ENCODE measurements at regions not wholly inside any gene's neighbourhood (a gene's known extent, or its start where the extent isn't known, plus 50 kb on each side); places are given as distances from the start of the nearest gene placed in this dataset.

GRCh38 chr15:67991706-67992105, 62.4 kb upstream of the PIAS1 start:
- TF ChIP-seq CTCF (IDR thresholded peaks at IDR 0.05; ENCODE audit: insufficient read depth, low read length, poor library complexity, severe bottlenecking), result no peak
- Histone ChIP-seq H3K4me3 (replicated peaks; ENCODE audit: low read depth, low read length) (no peak overlapping the region), H3K36me3 (ENCODE audit: control insufficient read depth, insufficient read depth, low read length) (no peaks in the 10 kb centered on the region), H3K27me3 (replicated peaks; ENCODE audit: control insufficient read depth, insufficient read depth, low read length) (no peaks in the 10 kb centered on the region)
- DNase-seq (ENCODE audit: extremely low read depth, insufficient read length), result no peak

- no peak for DNase-seq (ENCODE audit: extremely low read depth, insufficient read length)
- Histone ChIP-seq H3K4me3 (replicated peaks; ENCODE audit: low read depth, low read length) (no peak overlapping the region), H3K27me3 (replicated peaks; ENCODE audit: control insufficient read depth, insufficient read depth, low read length) (no peaks in the 10 kb centered on the region), H3K36me3 (ENCODE audit: control insufficient read depth, insufficient read depth, low read length) (no peaks in the 10 kb centered on the region)
- TF ChIP-seq CTCF (IDR thresholded peaks at IDR 0.05; ENCODE audit: insufficient read depth, low read length, poor library complexity, severe bottlenecking), result no peak
Observed at GRCh38 chr15:67992411-67992810, 61.7 kb upstream of the PIAS1 start.

GRCh38 chr15:67992834-67993233, 61.3 kb upstream of the PIAS1 start:
- no peaks in the 10 kb centered on the region for H3K36me3 ChIP-seq (ENCODE audit: control insufficient read depth, insufficient read depth, low read length)
- no peaks in the 10 kb centered on the region for H3K27me3 ChIP-seq (replicated peaks; ENCODE audit: control insufficient read depth, insufficient read depth, low read length)
- DNase-seq (ENCODE audit: extremely low read depth, insufficient read length), result no peak
- H3K4me3 ChIP-seq (replicated peaks; ENCODE audit: low read depth, low read length), result no peak overlapping the region
- no peak for TF ChIP-seq CTCF (IDR thresholded peaks at IDR 0.05; ENCODE audit: insufficient read depth, low read length, poor library complexity, severe bottlenecking)

- Histone ChIP-seq H3K27me3 (replicated peaks; ENCODE audit: control insufficient read depth, insufficient read depth, low read length) (no peaks in the 10 kb centered on the region), H3K36me3 (ENCODE audit: control insufficient read depth, insufficient read depth, low read length) (no peaks in the 10 kb centered on the region), H3K4me3 (replicated peaks; ENCODE audit: low read depth, low read length) (no peak overlapping the region)
- DNase-seq (ENCODE audit: extremely low read depth, insufficient read length), result no peak
- no peak for TF ChIP-seq CTCF (IDR thresholded peaks at IDR 0.05; ENCODE audit: insufficient read depth, low read length, poor library complexity, severe bottlenecking)
Observed at GRCh38 chr15:67997996-67998395, 56.1 kb upstream of the PIAS1 start.

GRCh38 chr15:67998599-67999133, 55.4 kb upstream of the PIAS1 start:
- H3K4me3 ChIP-seq (replicated peaks; ENCODE audit: low read depth, low read length), result no peak overlapping the region
- DNase-seq (ENCODE audit: extremely low read depth, insufficient read length), result no peak
- H3K36me3 ChIP-seq (ENCODE audit: control insufficient read depth, insufficient read depth, low read length), result no peaks in the 10 kb centered on the region
- no peaks in the 10 kb centered on the region for H3K27me3 ChIP-seq (replicated peaks; ENCODE audit: control insufficient read depth, insufficient read depth, low read length)
- TF ChIP-seq CTCF (IDR thresholded peaks at IDR 0.05; ENCODE audit: insufficient read depth, low read length, poor library complexity, severe bottlenecking), result no peak

All from GM06990 (cell line).